T-helper 1 cell treated with Interleukin-12 subunit alpha and Interleukin-12 subunit beta and Interleukin-4 antibody, amounts not matched to agents 30 ng/mL and 1 ng/mL, for 36 hours (primary cell): ENCODE measurements at regions not wholly inside any gene's neighbourhood (a gene's known extent, or its start where the extent isn't known, plus 50 kb on each side); places are given as distances from the start of the nearest gene placed in this dataset.

Source experiments
- intact Hi-C: fragments of 100-400 bp; cut with micrococcal nuclease; formaldehyde crosslinking; loops from one replicate; pipeline ENCODE4 v1.15.1; 2024

GRCh38 chr11:45554230-45554967 is 111.0 kb downstream of the CHST1 start:
- intact Hi-C loops = no loop called here

GRCh38 chr11:45553383-45553936 is 112.0 kb downstream of the CHST1 start:
- intact Hi-C loops = no loop called here

DNA sequence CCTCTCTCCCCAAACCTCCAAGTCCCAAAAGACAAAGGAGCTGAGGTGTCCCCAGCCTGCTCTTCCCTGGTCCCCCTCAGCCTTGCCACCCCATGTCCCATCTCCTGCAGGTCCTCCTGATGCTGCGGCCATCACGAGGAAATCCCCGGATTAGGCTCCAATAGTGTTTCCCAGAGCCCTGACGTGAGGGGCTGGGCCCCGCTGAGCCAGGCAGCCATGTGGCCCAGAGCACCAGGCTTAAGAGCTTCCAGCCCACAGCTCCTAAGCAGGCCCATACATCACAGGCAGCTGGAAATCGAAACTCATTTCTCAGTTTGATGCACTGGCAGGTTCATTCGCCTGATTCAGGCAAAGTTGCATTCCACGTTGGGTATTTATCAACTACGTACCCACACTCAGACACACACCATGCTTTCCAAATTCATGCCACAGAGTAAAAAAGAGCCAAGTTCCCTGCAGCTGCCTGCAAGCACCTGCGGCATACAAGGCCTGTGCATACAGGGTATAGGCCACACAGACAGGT is 114.2 kb downstream of the CHST1 start:
- intact Hi-C loops = no loop called here

DNA sequence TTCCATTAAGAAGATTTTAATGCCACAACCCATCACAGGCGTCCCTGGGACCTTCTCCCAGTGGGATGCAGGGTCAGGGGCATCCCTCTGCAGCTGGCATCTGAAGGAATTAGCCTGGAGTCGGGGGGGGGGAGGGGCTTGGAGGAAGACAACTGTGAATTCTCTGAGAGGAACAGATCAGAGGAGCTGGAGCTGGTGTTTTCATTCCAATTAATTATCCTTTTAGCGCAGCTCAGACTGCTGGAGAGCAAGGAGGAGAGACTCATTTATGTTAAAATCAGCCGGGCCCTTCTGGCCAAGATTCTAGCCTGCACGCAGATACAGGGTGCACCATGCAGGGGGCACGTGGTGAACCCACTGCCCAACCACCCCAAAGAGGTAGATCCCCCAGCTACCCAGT is 116.2 kb downstream of the CHST1 start:
- intact Hi-C loops = no loop called here

- intact Hi-C loops = no loop called here
Observed at GRCh38 chr11:45546366-45546765, 119.1 kb downstream of the CHST1 start.

- intact Hi-C loops = no loop called here
Observed at GRCh38 chr11:45544826-45545225, 120.6 kb downstream of the CHST1 start.

GRCh38 chr11:45543808-45544422 is 121.5 kb downstream of the CHST1 start:
- intact Hi-C loops = no loop called here

DNA sequence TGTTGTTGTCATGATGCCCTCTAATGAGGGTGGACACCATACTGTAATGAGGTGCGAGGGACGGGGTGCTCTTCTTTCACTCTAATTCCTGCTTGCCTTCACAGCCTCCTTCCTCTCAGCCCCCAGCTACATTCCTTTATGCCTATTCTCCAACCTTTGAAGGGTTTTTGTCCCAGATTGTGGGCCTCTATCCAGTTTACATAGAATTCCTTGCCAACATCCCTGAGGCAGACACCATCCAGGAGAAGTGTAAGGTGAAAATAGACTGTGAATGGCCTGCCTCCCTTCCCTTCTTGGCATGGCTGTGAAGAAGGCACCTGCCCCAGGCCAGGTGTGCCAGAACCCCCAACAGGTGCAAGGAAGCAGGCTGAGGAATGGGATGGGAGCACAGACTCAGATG is 122.3 kb downstream of the CHST1 start:
- intact Hi-C loops = no loop called here

GRCh38 chr11:45541693-45542434 is 123.6 kb downstream of the CHST1 start:
- intact Hi-C loops = no loop called here

DNA sequence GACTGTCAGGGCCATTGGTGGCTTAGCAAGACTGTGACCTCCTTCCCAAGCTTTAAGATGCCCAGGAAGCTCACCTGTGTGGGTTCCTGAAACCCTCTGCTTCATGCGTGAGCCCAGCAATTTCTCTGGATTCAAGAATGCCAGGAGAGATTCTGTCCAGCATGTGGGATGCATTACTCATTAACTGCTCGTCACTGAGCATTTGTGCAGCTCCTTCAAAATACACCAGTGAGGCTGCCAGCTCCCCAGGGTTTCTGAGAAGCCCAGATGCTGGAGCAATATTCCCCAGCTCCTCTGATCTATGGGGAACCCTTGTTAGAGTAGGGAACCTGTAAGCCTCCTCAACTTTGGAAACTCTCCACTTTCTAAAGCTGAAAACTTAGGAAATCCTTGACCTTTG is 126.5 kb downstream of the CHST1 start:
- intact Hi-C loops = no loop called here

- intact Hi-C loops = no loop called here
Observed at GRCh38 chr11:45538363-45538762, 127.1 kb downstream of the CHST1 start.

DNA sequence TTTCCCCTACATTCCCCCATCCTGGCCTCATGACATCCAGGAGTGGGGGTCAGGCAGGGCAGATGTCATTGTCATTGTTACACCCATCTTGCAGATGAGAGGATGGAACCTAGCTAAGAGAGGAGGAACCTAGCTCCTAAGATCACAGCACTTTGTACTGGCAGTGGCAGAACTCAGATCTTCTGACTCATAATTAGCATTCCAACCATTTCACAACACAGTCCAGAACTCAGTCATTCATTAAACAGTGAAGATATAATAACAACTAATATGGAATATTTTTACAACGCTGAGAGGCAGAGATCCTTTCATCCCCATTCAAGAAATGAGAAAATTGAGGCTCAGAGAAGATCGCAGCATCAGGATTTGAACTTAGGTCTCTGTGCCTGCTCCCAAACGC is 127.8 kb downstream of the CHST1 start:
- intact Hi-C loops = no loop called here

- intact Hi-C loops = no loop called here
Observed at GRCh38 chr11:45535033-45535432, 130.4 kb downstream of the CHST1 start.

- intact Hi-C loops = no loop called here
Observed at GRCh38 chr11:45534132-45534531, 131.3 kb downstream of the CHST1 start.

- intact Hi-C loops = no loop called here
Observed at GRCh38 chr11:45532546-45532945, 132.9 kb downstream of the CHST1 start.

DNA sequence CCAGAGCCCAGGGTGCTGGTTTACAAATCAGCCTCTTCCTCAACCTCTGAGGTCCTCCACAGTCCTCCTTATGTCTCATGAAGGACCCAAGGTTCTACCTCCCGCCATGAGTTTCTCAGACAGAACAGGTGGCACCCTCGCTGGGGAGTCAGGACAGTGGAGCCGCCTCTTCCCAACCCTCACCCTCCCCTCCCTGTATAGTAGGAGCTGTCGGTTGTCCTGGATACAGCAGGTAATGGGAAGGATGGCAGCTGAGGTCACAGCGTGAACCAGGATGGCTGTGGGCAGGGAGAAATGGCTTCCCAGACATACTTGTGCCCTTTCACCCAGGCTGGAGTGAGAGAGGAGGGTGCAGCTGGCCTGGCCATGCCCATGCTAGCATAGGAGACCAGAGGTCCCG is 134.6 kb downstream of the CHST1 start:
- intact Hi-C loops = no loop called here

DNA sequence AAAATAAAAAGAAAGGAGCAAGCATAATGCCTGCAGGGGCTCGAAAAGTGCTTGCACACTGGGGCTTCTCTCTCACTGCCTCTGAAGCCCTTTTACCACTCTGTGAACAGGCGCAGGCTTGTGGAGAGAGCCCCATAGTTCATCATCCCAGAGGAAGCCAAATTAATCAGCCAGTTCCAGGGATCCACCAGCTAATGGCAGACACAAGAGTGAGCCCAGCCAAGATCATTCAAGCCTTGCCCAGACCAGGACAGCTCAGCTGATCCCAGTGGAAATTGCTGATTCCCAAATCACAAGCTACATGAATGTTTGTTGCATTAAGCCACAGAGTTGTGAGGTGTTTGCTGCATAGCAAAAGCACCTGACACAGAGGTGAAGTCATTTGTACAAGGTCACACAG is 135.3 kb downstream of the CHST1 start:
- intact Hi-C loops = no loop called here

GRCh38 chr11:45528435-45528834 is 137.0 kb downstream of the CHST1 start:
- intact Hi-C loops = no loop called here

GRCh38 chr11:45527898-45528297 is 137.5 kb downstream of the CHST1 start:
- intact Hi-C loops = no loop called here

- intact Hi-C loops = no loop called here
Observed at GRCh38 chr11:45525393-45525792, 140.0 kb downstream of the CHST1 start.

- intact Hi-C loops = no loop called here
Observed at GRCh38 chr11:45523760-45524159, 141.7 kb downstream of the CHST1 start.
